ENCODE measurements at regions not wholly inside any gene's neighbourhood (a gene's known extent, or its start where the extent isn't known, plus 50 kb on each side); places are given as distances from the start of the nearest gene placed in this dataset.

DNA sequence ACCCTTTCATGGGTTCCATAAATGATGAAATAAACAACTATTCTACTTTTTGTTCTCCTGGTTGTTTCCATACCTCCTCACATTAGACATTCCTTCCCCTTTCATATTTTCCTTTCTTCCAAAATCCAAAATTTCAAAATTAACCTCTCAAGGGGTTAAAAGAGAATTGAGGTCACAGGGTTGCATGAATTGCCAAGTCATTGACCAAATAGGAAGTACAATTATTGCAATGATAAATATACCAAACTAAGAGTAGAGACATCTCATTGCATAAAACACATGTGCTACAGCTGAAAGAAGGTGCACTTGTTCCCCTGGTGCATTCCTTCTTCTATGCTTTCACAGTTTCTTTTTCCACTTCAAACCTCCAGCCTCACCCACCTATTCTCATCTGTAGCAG, 136.1 kb downstream of the KCTD12 start:
- no peak for DNase-seq (ENCODE audit: low spot score)

- no peak for DNase-seq (ENCODE audit: low spot score)
Observed at GRCh38 chr13:76745261-76746200, 140.7 kb downstream of the KCTD12 start.

- no peak for DNase-seq (ENCODE audit: low spot score)
Observed at GRCh38 chr13:76741624-76742023, 144.6 kb downstream of the KCTD12 start.

GRCh38 chr13:76741046-76741445, 145.2 kb downstream of the KCTD12 start:
- DNase-seq (ENCODE audit: low spot score), result no peak

DNA sequence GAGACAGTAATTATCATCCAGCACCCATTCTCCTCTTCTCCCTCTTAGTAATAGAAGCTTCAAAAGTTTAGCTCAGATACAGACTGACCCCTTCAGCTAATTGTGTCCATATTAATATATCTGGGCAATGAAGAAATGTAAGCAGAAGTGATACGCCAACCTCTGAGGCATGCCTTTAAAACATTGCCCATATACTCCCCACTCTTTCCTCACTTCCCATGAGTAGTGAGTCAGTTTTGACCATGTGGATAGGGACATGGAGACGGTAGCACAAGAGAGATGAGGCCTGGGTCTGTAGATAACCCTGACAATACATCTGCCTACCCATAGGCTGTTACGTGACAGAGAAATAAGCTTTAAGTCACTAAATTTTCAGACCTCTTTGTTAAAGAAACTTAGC, 147.6 kb downstream of the KCTD12 start:
- DNase-seq (ENCODE audit: low spot score), result no peak

- no peak for DNase-seq (ENCODE audit: low spot score)
Observed at GRCh38 chr13:76737526-76737925, 148.7 kb downstream of the KCTD12 start.

DNA sequence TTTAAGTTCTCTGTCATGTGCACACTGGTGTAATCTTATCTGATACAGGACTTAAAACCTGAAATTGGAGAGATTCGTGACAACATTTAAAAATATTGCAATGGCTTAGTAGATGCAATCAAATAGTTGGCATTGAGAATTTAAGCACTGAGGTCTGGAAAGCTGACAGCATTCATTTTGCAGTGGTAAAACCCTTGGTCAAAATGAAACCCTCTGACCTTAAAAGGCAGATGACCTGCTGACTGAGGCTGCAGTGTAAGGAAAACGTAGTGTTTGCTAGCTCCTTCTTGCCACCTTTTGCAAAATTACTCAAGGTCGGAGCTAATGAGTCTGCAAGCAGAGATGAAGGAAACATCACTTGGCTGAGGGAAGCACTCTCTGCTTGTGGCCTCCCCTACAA, 150.6 kb downstream of the KCTD12 start:
- no peak for DNase-seq (ENCODE audit: low spot score)

DNA sequence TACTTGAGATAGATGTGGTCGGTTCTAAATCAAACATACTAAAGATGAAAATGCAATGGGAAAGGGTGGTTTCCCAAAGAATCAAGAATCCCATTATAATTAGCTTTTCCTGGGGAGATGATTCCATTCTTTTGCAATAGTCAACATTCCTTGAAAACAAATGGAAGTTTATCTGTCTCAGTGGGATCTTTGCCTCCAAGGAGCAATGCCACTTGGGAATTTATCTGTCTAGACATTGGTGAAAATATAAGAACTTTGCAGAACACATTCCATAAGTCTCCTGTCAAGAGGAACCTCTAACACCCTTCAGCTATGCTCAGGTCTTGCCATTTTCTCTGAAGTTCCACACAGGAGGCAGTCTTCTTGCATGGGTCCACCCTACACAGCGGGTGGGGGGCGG, 152.5 kb downstream of the KCTD12 start:
- no peak for DNase-seq (ENCODE audit: low spot score)

GRCh38 chr13:76732367-76732766, 153.8 kb downstream of the KCTD12 start:
- DNase-seq (ENCODE audit: low spot score), result no peak

DNA sequence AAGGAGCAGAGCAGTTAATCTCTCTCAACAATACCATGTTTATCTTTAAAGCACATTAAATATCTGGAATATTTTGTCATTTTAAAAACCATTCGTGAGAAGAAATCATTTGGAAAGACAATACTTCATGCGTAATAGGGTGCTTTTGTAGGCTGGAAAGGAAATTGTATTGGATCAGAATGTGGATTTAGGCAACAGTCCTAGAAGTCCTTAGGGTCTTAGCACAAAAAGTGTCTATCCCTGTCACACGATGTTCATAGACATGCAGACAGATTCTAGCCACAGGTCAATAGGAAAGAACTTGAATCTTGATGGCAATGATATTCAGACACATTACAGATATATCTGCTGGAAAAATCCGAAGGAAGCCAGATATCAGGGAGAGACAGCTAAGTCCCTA, 156.0 kb downstream of the KCTD12 start:
- DNase-seq (ENCODE audit: low spot score), result no peak

- no peak for DNase-seq (ENCODE audit: low spot score)
Observed at GRCh38 chr13:76729691-76730090, 156.5 kb downstream of the KCTD12 start.

- no peak for DNase-seq (ENCODE audit: low spot score)
Observed at GRCh38 chr13:76725896-76726295, 160.3 kb downstream of the KCTD12 start.

DNA sequence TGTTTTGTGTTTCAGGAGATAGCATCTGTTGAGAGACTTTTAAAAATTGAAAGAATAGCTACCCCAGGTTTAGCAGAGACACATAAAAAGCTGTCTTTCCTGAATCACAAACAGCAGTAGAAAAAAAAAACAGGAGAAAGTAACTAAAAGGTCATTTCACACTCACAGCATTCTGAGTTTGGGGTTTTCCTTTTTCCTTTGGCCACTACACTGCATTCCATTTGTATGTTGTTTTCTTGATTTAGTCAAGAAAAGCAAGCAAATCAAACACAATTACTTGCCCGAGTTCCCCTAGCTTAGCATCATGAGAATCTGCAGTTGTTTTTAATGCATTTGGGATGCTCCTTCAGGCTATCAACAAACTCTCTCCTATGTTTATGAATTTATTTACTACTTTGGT, 161.0 kb downstream of the KCTD12 start:
- DNase-seq (ENCODE audit: low spot score), result no peak

DNA sequence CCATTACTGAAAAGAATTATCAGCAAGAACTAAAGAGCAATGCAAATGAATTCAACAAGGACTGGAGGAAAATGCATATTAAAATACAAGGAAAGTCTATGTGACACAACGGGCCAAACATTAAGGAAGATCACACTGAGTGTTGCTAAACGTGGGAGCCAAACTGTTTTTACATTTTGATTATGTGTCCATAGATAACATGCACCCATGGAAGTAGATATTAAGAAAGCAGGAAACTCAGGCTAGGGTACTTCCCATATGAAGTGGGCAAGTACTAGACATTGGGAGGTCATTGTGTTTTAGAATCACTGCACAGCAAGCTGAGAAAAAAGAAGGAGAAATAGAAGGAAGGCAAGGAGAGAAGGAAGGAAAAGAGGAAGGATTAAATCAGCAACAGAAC, 161.8 kb downstream of the KCTD12 start:
- no peak for DNase-seq (ENCODE audit: low spot score)

- DNase-seq (ENCODE audit: low spot score), result no peak
Observed at GRCh38 chr13:76723551-76724232, 162.5 kb downstream of the KCTD12 start.

DNA sequence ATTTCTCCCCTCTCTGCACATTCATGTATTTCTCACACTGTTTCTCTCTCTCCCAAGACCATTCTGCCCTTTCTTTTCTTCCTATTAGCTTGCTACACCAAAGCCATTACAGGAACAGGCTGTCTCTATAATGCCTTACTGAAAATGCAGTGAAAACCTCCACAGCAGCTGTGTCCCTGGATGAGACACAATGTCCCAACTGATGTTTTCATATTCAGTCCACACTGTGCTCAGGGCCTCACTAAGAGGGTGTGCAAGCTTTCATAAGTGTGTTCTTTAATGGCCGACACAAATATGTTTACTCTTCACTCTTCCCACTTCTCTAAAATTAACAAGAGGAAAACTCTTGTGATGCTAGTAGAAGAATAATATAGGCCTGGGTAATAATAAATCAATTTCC, 163.4 kb downstream of the KCTD12 start:
- no peak for DNase-seq (ENCODE audit: low spot score)

GRCh38 chr13:76720821-76721220, 165.4 kb downstream of the KCTD12 start:
- DNase-seq (ENCODE audit: low spot score), result no peak

- no peak for DNase-seq (ENCODE audit: low spot score)
Observed at GRCh38 chr13:76720416-76720815, 165.8 kb downstream of the KCTD12 start.

GRCh38 chr13:76719955-76720354, 166.2 kb downstream of the KCTD12 start:
- DNase-seq (ENCODE audit: low spot score), result no peak

GRCh38 chr13:76717092-76717491, 169.1 kb downstream of the KCTD12 start:
- no peak for DNase-seq (ENCODE audit: low spot score)

DNA sequence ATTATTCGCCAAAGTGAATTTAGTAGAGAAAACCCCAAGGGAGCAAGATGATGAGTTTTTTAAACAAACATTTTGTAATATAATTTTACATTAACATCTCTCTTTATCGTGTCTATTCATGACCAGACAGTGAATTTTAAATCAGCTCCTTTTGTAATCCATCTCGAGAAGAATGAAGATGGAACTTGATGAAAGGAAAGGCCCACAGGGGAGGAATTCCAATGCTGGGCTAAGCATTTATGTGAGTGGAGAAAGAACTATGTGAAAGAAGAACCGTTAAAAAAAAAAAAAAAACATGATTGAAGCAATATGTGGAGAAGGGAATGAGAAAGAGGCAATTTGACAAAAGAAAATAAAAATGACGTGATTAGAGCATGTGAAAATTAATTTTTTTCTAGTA, 170.6 kb downstream of the KCTD12 start:
- DNase-seq (ENCODE audit: low spot score), result no peak

GRCh38 chr13:76715075-76715474, 171.1 kb downstream of the KCTD12 start:
- DNase-seq (ENCODE audit: low spot score), result no peak

- no peak for DNase-seq (ENCODE audit: low spot score)
Observed at GRCh38 chr13:76713280-76713679, 172.9 kb downstream of the KCTD12 start.
